Muscle layer of colon (tissue), 2 donors: ENCODE measurements at regions not wholly inside any gene's neighbourhood (a gene's known extent, or its start where the extent isn't known, plus 50 kb on each side); places are given as distances from the start of the nearest gene placed in this dataset.

ENCODE experiments used
- H3K27ac ChIP-seq: one replicate; pipeline ENCODE4 v1.7.0; 2013; ENCODE audit warnings: low read depth, mild to moderate bottlenecking, low read length, moderate library complexity
- H3K27me3 ChIP-seq, 2 donors: one replicate each; pipeline ENCODE4 v1.7.0; 2013; ENCODE audit warnings: low read length in 2 of 2, mild to moderate bottlenecking in 2 of 2; ENCODE audit not compliant: insufficient read depth in 2 of 2, control insufficient read depth in 1 of 2
- H3K36me3 ChIP-seq: one replicate; pipeline ENCODE4 v1.7.0; 2013; ENCODE audit warnings: mild to moderate bottlenecking, low read length; ENCODE audit not compliant: insufficient read depth
- H3K4me1 ChIP-seq: one replicate; pipeline ENCODE4 v1.7.0; 2013; ENCODE audit warnings: mild to moderate bottlenecking, low read length; ENCODE audit not compliant: insufficient read depth
- H3K4me3 ChIP-seq, 2 donors: one replicate each; pipeline ENCODE4 v1.7.0; 2013; ENCODE audit warnings: low read length in 2 of 2, low read depth in 1 of 2, mild to moderate bottlenecking in 1 of 2, moderate library complexity in 1 of 2
- H3K9ac ChIP-seq: one replicate; pipeline ENCODE4 v1.7.0; 2013; ENCODE audit warnings: low read length
- H3K9me3 ChIP-seq: one replicate; pipeline ENCODE4 v1.7.0; 2013; ENCODE audit warnings: mild to moderate bottlenecking, low read length
- donor health status: abdominal sarcoma.
- donor health status: Adenocarcinoma of cecum.

DNA sequence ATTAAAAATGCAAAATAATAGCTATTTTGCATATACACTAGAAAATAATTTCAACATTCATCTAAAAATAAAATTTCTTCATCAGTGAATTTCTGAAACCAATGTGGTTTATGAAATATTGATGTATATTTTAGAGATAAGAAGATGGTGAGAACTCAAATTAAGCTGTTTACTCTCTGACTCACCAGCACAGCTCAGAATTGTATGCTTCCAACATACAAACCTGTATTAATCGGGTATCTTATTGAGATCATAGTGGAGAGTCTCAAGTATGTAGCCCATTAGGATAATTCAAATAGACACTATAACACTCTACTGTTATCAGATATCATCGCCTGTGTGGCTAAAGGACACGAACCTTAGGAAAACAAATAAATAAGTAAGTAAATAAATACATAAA lies 899.5 kb upstream of the INTU start:
- Histone ChIP-seq H3K9me3 (no peaks in the 10 kb centered on the region), H3K36me3 (no peaks in the 10 kb centered on the region), H3K27ac (no peak overlapping the region), H3K4me1 (no peaks in the 10 kb centered on the region), H3K9ac (no peak overlapping the region), H3K27me3 (no peaks in the 10 kb centered on the region), H3K4me3 (no peak overlapping the region)

DNA sequence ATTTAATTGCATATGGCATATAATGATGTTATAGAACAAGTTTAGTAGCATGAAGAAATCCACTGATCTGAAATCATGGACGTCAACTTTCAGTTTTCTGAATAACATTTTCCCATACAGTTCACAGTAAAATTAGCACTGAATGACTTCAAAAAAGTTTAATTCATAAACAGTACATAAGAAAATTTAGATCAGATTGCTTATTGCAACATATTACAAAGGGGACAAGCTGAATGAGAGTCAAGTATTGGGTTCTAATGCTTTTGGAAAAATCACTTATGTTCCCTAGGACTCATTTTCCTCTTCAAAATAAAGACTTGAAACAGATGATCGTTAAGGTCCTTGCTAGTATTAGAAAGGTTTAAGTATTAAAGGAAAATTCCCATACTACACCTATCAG lies 898.3 kb upstream of the INTU start:
- no peak overlapping the region for H3K9ac ChIP-seq
- H3K4me1 ChIP-seq, result no peaks in the 10 kb centered on the region
- H3K27me3 ChIP-seq, result no peaks in the 10 kb centered on the region
- no peak overlapping the region for H3K27ac ChIP-seq
- no peak overlapping the region for H3K4me3 ChIP-seq
- no peaks in the 10 kb centered on the region for H3K36me3 ChIP-seq
- H3K9me3 ChIP-seq, result no peaks in the 10 kb centered on the region

DNA sequence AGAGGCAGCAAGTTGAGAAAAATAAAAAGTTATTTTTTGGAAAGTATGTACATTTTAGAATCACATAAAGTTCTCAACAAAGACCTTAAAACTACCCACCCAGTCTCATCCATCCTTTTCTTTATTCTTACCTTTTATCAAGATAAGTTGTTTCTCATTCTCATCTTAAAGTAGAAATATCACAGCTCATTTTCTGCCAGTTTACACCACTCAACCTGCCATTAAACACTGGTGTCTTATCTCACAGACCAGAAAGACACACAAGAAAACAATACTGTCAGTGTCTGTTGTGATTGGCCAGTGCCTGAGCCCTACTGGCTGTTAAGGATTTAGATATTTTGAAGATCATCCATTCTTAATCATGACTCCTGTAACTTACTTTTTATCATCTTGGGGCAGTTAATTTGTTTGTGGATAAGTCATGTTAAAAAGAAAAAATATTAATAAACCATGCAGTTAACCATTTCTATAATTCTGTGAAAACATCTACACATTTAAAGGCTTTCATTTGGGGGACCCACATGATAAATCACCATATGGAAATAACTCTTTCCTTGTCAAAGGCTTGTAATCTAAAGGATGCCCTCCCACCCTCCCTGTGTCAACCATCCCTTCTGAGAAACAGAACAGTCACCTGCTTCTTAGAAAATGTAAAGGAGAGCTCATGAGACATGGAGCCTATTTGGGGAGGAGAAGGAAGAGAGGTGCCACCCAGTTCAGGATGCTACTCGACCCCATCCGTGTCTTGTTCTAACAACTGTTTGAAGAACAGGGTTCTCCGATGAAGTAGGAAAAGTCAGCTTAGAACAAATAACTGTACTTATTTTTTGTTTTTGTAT lies 897.2 kb upstream of the INTU start:
- Histone ChIP-seq H3K9me3 (no peaks in the 10 kb centered on the region), H3K9ac (no peak overlapping the region), H3K4me3 (no peak overlapping the region), H3K4me1 (no peaks in the 10 kb centered on the region), H3K27me3 (no peaks in the 10 kb centered on the region), H3K27ac (no peak overlapping the region), H3K36me3 (no peaks in the 10 kb centered on the region)

GRCh38 chr4:126736133-126736518 lies 896.6 kb upstream of the INTU start:
- Histone ChIP-seq H3K4me3 (no peak overlapping the region), H3K27ac (no peak overlapping the region), H3K9ac (no peak overlapping the region), H3K36me3 (no peaks in the 10 kb centered on the region), H3K9me3 (no peaks in the 10 kb centered on the region), H3K27me3 (no peaks in the 10 kb centered on the region), H3K4me1 (no peaks in the 10 kb centered on the region)

GRCh38 chr4:126737899-126738526 lies 894.7 kb upstream of the INTU start:
- H3K4me1 ChIP-seq, result no peaks in the 10 kb centered on the region
- no peak overlapping the region for H3K9ac ChIP-seq
- H3K9me3 ChIP-seq, result no peaks in the 10 kb centered on the region
- no peak overlapping the region for H3K4me3 ChIP-seq
- H3K36me3 ChIP-seq, result no peaks in the 10 kb centered on the region
- H3K27ac ChIP-seq, result no peak overlapping the region
- no peaks in the 10 kb centered on the region for H3K27me3 ChIP-seq

DNA sequence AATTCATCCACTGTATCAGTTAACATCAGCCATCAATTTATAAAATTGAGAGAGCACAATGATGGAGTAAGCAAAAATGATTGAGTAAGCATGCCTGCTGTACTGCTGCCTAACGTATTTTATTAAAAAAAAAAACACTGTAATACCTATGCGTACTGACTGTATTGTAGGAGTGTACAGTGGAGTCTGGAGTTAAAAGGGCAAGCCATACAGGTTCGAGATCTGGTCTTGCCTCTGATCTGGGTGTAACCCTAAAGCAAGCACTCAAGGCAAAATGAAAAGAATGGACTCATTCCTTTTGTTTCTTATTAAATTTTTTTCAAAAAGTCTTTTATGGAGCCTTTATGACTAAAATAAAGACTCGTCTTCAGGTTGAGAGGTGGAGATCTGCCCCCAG lies 894.2 kb upstream of the INTU start:
- Histone ChIP-seq H3K4me3 (no peak overlapping the region), H3K36me3 (no peaks in the 10 kb centered on the region), H3K9ac (no peak overlapping the region), H3K4me1 (no peaks in the 10 kb centered on the region), H3K27me3 (no peaks in the 10 kb centered on the region), H3K27ac (no peak overlapping the region), H3K9me3 (no peaks in the 10 kb centered on the region)

DNA sequence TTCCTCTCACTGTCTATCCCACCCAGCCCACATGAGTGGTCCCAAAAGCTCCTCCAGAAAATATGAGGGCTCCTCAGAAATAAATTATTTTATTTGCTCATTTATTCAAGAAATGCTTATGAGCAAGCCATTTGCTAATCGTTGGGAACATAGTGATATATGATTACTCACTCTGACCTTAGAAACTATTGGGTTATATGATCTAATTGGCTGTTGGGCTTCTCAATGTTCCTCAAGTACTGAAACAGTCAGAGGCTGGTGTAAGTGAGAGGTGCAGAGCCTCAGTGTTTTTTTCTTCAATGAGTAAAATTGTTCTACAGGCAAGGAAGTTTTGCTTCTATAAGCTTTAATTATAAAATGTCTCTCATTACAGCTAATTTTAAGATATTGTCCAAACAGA lies 893.8 kb upstream of the INTU start:
- H3K27ac ChIP-seq, result no peak overlapping the region
- no peaks in the 10 kb centered on the region for H3K9me3 ChIP-seq
- no peaks in the 10 kb centered on the region for H3K27me3 ChIP-seq
- no peaks in the 10 kb centered on the region for H3K4me1 ChIP-seq
- no peak overlapping the region for H3K4me3 ChIP-seq
- no peaks in the 10 kb centered on the region for H3K36me3 ChIP-seq
- no peak overlapping the region for H3K9ac ChIP-seq

DNA sequence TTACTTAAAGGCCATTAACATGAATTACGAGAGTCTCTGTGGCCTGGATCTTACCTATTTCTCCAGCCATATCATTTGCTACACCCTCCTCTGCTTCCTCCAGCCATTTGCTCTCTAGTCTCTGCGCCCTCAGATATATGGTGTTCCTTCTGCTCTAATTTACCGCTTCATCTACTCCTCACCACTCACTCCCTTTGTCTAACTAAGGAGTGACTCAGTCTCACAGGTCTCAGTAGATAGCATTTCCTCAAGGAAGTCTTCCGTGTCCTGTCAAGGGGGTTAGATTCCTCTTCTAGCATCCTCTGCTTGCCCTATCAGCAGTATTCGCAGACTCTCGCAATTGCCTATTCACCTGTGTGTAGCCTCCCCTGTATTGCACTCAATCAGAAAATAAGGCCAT lies 892.1 kb upstream of the INTU start:
- Histone ChIP-seq H3K27ac (no peak overlapping the region), H3K4me1 (no peaks in the 10 kb centered on the region), H3K27me3 (no peaks in the 10 kb centered on the region), H3K36me3 (no peaks in the 10 kb centered on the region), H3K9ac (no peak overlapping the region), H3K4me3 (no peak overlapping the region), H3K9me3 (no peaks in the 10 kb centered on the region)

- Histone ChIP-seq H3K4me3 (no peak overlapping the region), H3K36me3 (no peaks in the 10 kb centered on the region), H3K4me1 (no peaks in the 10 kb centered on the region), H3K9me3 (no peaks in the 10 kb centered on the region), H3K27ac (no peak overlapping the region), H3K27me3 (no peaks in the 10 kb centered on the region), H3K9ac (no peak overlapping the region)
Observed at GRCh38 chr4:126742048-126742447, 890.7 kb upstream of the INTU start.

GRCh38 chr4:126742885-126743284 lies 889.9 kb upstream of the INTU start:
- no peaks in the 10 kb centered on the region for H3K4me1 ChIP-seq
- H3K4me3 ChIP-seq, result no peak overlapping the region
- no peaks in the 10 kb centered on the region for H3K9me3 ChIP-seq
- no peak overlapping the region for H3K9ac ChIP-seq
- H3K27me3 ChIP-seq, result no peaks in the 10 kb centered on the region
- no peak overlapping the region for H3K27ac ChIP-seq
- H3K36me3 ChIP-seq, result no peaks in the 10 kb centered on the region

- Histone ChIP-seq H3K27me3 (no peaks in the 10 kb centered on the region), H3K9me3 (no peaks in the 10 kb centered on the region), H3K9ac (no peak overlapping the region), H3K4me3 (no peak overlapping the region), H3K36me3 (no peaks in the 10 kb centered on the region), H3K4me1 (no peaks in the 10 kb centered on the region), H3K27ac (no peak overlapping the region)
Observed at GRCh38 chr4:126748736-126749135, 884.0 kb upstream of the INTU start.

- Histone ChIP-seq H3K36me3 (no peaks in the 10 kb centered on the region), H3K9ac (no peak overlapping the region), H3K27me3 (no peaks in the 10 kb centered on the region), H3K9me3 (no peaks in the 10 kb centered on the region), H3K4me3 (no peak overlapping the region), H3K27ac (no peak overlapping the region), H3K4me1 (peaks cover 3% of the 10 kb centered on the region)
Observed at GRCh38 chr4:126750723-126751122, 882.0 kb upstream of the INTU start.
